DMS53 treated with DMSO at 0.1 percent for 48 hours (cell line): ENCODE measurements at regions not wholly inside any gene's neighbourhood (a gene's known extent, or its start where the extent isn't known, plus 50 kb on each side); places are given as distances from the start of the nearest gene placed in this dataset.

Experiments used
- DNase-seq: peaks from one replicate; lab custom pipeline; 2025; ENCODE audit not compliant: unreplicated experiment; lab: John Stamatoyannopoulos, UW

- no peak for DNase-seq
Measured at GRCh38 chr14:44309331-44309730, 197.8 kb downstream of the FSCB start.

DNA sequence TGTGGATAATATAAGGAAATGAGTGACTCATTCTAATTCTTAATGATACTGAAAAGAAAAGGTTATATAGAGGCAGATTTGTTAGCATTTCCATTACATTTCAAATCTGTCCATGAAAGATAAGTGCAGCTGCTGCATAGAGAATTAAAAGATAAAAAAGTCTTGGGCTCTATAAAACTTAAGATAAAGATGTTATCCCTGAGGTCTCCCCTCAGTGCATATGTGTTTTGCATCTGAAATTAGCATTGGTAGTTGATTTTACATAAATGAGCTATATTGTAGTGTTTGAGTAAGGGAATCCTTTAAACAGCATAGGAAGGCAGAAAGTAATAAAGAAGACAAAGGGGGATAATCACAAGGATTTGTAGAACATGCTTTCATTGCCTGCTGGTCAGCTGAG is 206.2 kb downstream of the FSCB start:
- no peak for DNase-seq

DNA sequence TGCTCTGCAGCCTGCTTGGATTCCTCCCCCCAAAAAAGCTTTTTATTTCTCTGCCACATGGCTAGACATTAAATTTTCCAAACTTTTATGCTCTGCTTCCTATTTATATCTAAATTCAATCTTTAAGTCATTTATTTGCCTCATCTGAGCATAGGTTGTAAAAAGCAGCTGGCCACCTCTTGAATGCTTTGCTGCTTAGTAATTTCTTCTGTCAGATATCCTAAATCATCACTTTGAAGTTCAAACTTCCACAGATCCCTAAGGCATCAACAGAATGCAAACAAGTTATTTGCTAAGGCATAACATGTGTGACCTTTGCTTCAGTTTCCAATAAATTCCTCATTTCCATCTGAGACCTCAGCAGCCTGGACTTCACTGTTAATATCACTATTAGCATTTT is 209.6 kb downstream of the FSCB start:
- DNase-seq: no peak

- DNase-seq: no peak
Measured at GRCh38 chr14:44291366-44291915, 215.6 kb downstream of the FSCB start.

DNA sequence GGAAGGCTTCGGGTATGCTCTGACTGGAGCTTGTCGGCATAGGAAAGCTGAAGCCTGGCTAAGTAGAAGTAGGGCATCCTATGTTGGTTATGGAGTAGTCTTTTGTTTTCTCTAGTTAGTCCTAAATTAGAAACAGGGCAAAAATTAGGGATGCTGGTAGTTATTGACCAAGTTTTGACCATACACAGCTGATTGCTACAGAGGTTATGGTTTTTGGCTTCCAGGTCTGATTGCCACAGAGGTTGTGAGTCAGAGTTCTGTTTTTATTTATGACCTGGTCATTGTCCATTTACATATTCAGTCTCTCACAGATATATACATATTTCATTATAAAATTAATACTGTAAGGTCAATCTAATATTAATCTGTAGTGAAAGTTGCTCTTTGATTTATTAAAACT is 219.2 kb downstream of the FSCB start:
- no peak for DNase-seq

GRCh38 chr14:44286201-44286600 is 220.9 kb downstream of the FSCB start:
- no peak for DNase-seq

GRCh38 chr14:44283836-44284235 is 223.2 kb downstream of the FSCB start:
- no peak for DNase-seq

GRCh38 chr14:44279357-44279756 is 227.7 kb downstream of the FSCB start:
- no peak for DNase-seq

DNA sequence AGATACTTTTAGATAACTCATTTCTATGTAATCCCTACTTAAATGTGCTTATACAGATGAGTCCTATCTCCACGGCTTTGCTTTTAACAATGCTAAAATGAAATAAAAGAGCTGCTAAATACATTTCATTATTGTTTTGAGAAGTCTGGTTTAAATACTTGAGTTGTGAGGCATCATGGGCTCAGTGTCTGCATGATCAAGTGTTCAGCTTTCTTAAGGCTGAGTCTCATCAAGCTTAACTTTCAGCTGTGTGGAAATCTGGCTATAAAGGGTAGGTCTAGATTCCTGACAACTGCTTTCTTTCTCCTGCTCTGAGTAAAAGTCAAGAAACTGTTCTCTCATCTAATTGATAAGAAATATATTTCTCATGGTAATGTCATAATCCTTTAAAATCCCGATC is 235.4 kb downstream of the FSCB start:
- DNase-seq: no peak

GRCh38 chr14:44271006-44271405 is 236.1 kb downstream of the FSCB start:
- no peak for DNase-seq

DNA sequence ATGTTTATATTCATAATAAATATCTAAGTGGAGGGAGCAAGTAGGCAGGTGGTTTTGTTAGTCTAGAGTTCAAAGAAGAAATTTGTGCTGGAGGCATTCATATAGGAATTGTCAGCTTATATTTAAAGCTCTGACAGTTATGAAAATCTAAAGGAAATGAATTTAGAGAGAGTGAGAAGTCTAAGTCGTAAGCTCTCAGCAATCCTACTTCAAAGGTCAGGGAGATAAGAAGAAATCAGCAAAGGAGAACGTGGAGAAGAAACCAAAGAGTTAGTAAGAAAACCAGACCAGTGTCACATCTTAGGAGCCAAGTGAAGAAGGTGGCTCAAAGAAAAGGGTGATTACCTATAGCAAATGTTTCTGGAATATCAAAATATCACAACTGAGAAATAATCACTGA is 241.8 kb downstream of the FSCB start:
- no peak for DNase-seq

DNA sequence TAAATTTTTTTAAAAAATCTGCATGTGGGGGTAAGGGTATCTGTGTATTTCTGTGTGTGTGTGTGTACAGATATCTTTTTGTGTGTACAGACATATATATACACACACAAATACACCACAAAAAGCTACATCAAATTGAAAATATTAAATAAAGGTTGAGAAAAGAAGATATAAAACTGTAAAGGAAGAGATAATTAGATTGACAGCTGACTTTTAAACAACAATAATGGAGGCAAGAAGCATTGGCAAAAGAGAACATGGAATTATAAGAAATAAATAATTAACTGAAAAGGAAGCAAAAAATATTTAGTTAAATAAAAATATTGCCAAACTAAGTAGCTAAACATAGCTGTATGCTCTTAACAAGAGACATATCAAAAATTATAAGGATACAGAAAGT is 291.4 kb downstream of the FSCB start:
- DNase-seq: no peak

GRCh38 chr14:44211718-44212117 is 295.4 kb downstream of the FSCB start:
- DNase-seq: no peak

GRCh38 chr14:44204061-44204835 is 302.8 kb downstream of the FSCB start:
- no peak for DNase-seq

DNA sequence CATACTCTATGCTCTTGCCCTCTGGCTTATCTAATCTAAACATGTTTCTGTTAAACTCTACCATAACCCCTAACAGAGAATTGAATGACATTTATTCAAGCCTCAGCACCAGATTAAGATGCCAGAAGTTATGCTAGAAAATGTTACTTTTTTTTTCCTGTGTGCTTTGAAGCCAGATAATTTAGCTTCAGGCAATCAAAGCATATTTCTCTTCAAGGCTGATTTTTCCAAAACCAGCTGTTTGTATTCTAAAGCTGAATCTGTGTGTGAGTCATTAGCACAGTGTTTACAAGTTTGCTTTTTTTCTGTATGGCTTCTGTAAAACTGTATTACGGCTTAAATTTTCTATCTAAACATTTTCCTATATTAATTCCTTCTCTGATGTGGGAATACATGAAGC is 326.1 kb downstream of the FSCB start:
- no peak for DNase-seq

GRCh38 chr14:44170556-44170955 is 336.5 kb downstream of the FSCB start:
- DNase-seq: no peak

- DNase-seq: no peak
Measured at GRCh38 chr14:44170101-44170500, 337.0 kb downstream of the FSCB start.

DNA sequence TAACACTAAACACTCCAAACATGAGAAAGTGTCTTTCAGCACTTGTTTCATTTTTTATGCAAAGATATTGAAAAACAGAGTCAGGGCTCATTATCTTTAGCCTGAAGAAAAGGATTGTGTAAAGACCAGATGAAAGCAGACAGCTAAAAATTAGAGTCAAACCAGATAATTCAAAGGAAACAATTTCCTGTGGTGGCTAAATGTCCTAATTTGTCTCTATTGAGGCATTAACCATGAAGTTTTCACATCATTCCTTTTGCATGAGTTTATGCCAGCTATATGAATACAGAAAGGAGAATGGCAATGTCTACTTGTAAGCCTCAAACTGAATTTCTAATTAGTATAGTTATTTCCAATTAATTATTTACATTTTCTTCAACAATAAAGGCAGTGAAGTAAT is 338.5 kb downstream of the FSCB start:
- DNase-seq: no peak

DNA sequence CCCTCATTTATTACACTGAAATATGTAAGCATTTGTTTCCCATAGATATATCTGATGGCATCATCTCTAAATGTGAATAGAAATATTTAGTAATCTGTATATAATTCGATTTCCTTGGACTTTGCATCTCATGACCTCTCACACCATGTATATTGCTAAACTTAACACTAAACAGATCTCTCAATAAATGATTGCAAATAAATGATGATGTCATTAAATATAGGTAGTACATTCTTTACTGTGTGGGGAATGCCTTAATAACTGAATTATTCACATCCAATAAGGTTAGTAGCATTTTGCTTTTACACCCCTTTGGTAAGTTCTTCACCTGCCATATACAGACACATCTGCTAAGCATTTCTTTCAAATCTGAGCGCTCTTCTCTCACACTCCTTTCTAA is 340.5 kb downstream of the FSCB start:
- no peak for DNase-seq

DNA sequence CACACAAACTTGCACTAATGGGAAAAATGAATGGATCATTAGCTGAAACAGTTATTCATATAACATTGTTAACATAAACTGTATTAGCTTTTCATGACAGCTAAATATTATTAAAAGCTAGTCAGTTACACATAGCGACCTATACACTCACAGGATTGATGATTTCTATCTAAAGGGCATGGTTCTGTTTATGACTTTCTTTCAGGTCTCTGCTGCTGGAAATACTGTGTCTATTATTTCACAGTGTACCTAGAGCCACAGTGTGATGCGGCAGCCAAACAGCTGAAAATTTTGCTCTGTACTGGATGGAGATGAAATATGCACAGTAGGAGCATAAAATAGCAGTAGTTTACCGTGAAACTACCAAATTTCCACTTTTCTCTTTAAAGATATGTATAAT is 341.1 kb downstream of the FSCB start:
- DNase-seq: no peak

- no peak for DNase-seq
Measured at GRCh38 chr14:44165286-44165685, 341.8 kb downstream of the FSCB start.

GRCh38 chr14:44163946-44164345 is 343.1 kb downstream of the FSCB start:
- no peak for DNase-seq

GRCh38 chr14:44162197-44162596 is 344.9 kb downstream of the FSCB start:
- DNase-seq: no peak
